Naive thymus-derived CD8-positive, alpha-beta T cell (primary cell): ENCODE measurements at regions not wholly inside any gene's neighbourhood (a gene's known extent, or its start where the extent isn't known, plus 50 kb on each side); places are given as distances from the start of the nearest gene placed in this dataset.

ENCODE experiments used
- ATAC-seq, 2 donors: fragments of 150-1000 bp; cut with Tn5 transposase in 1 of 2; sonication (Bioruptor Pico), chemical (Tn5 transposase) in 1 of 2; 1 replicate in 1 of 2; 2 replicates in 1 of 2; pipeline ENCODE4 v1.10.0; 2021; ENCODE audit warnings: mild to moderate bottlenecking in 2 of 2, moderate library complexity in 2 of 2
- POLR2A ChIA-PET: fragments of 350-600 bp; sonication (Branson Sonifier 250); formaldehyde crosslinking; loops from one replicate; lab custom pipeline; 2021; ENCODE audit warnings: antibody characterized with exemption; lab: Charles Lee
- DNase-seq, 10 donors: peaks; one replicate each; pipeline versions ENCODE4 v3.0.0 to v3.0.0-alpha.2; 2020 to 2022
- H3K27ac Mint-ChIP-seq, 10 donors: one replicate each; pipeline ENCODE4 v1.8.0; 2020 to 2022; ENCODE audit warnings: mild to moderate bottlenecking in 10 of 10, mixed read lengths in 10 of 10, moderate library complexity in 4 of 10, inconsistent platforms in 1 of 10
- H3K27me3 Mint-ChIP-seq, 5 donors: one replicate each; pipeline ENCODE4 v1.8.0; 2021 to 2022; ENCODE audit warnings: mixed read lengths in 5 of 5
- H3K36me3 Mint-ChIP-seq, 3 donors: one replicate each; pipeline ENCODE4 v1.8.0; 2020 to 2022; ENCODE audit warnings: mixed read lengths in 3 of 3, mild to moderate bottlenecking in 2 of 3, inconsistent platforms in 1 of 3
- H3K4me1 Mint-ChIP-seq, 4 donors: one replicate each; pipeline ENCODE4 v1.8.0; 2021 to 2022; ENCODE audit warnings: mixed read lengths in 4 of 4
- H3K4me3 Mint-ChIP-seq, 10 donors: one replicate each; pipeline ENCODE4 v1.8.0; 2020 to 2022; ENCODE audit warnings: mild to moderate bottlenecking in 10 of 10, mixed read lengths in 10 of 10, moderate library complexity in 6 of 10, inconsistent platforms in 1 of 10
- H3K9me3 Mint-ChIP-seq, 9 donors: one replicate each; pipeline ENCODE4 v1.8.0; 2020 to 2022; ENCODE audit warnings: mixed read lengths in 9 of 9, mild to moderate bottlenecking in 3 of 9, inconsistent platforms in 1 of 9, moderate library complexity in 1 of 9

- DNase-seq (no peak), ATAC-seq (no peak)
- peaks cover 0 to 4% (median 2%) of the 10 kb centered on the region in 5 donors for H3K27me3 Mint-ChIP-seq
- H3K9me3 Mint-ChIP-seq: peaks cover 0 to 2% (median 0%) of the 10 kb centered on the region in 9 donors
- peaks cover 0 to 5% (median 4%) of the 10 kb centered on the region in 4 donors for H3K4me1 Mint-ChIP-seq
- peak overlapping the region in 1 of 10 donors; percentile 30 for H3K27ac Mint-ChIP-seq
- H3K36me3 Mint-ChIP-seq: no peaks in the 10 kb centered on the region
- H3K4me3 Mint-ChIP-seq: no peak overlapping the region
- POLR2A ChIA-PET: no interaction called here
Measured at GRCh38 chr6:168369786-168370185, 50.2 kb upstream of the DACT2 start.

- H3K4me3 Mint-ChIP-seq: no peak overlapping the region
- DNase-seq (peak in 9 of 10 donors; percentile 11 to 65 (median 43)), ATAC-seq (peak; percentile 57 to 70)
- POLR2A ChIA-PET: no interaction called here
- no peak overlapping the region for H3K27ac Mint-ChIP-seq
- H3K27me3 Mint-ChIP-seq: peaks cover 0 to 4% (median 2%) of the 10 kb centered on the region in 5 donors
- peaks cover 0 to 2% (median 0%) of the 10 kb centered on the region in 9 donors for H3K9me3 Mint-ChIP-seq
- H3K4me1 Mint-ChIP-seq: peaks cover 0 to 5% (median 4%) of the 10 kb centered on the region in 4 donors
- no peaks in the 10 kb centered on the region for H3K36me3 Mint-ChIP-seq
Measured at GRCh38 chr6:168370310-168370991, 50.9 kb upstream of the DACT2 start.

- POLR2A ChIA-PET: no interaction called here
- no peaks in the 10 kb centered on the region for H3K36me3 Mint-ChIP-seq
- ATAC-seq (no peak), DNase-seq (no peak)
- H3K27me3 Mint-ChIP-seq: peaks cover 0 to 4% (median 2%) of the 10 kb centered on the region in 5 donors
- peaks cover 0 to 2% (median 0%) of the 10 kb centered on the region in 9 donors for H3K9me3 Mint-ChIP-seq
- H3K4me1 Mint-ChIP-seq: peaks cover 0 to 5% (median 4%) of the 10 kb centered on the region in 4 donors
- peak overlapping the region in 1 of 10 donors; percentile 24 for H3K27ac Mint-ChIP-seq
- no peak overlapping the region for H3K4me3 Mint-ChIP-seq
Measured at GRCh38 chr6:168371185-168371584, 51.6 kb upstream of the DACT2 start.

GRCh38 chr6:168371618-168371980 lies 52.0 kb upstream of the DACT2 start:
- no peaks in the 10 kb centered on the region for H3K36me3 Mint-ChIP-seq
- no peak overlapping the region for H3K4me3 Mint-ChIP-seq
- peaks cover 0 to 5% (median 4%) of the 10 kb centered on the region in 4 donors for H3K4me1 Mint-ChIP-seq
- H3K9me3 Mint-ChIP-seq: peaks cover 0 to 1% (median 0%) of the 10 kb centered on the region in 9 donors
- peaks cover 0 to 4% (median 1%) of the 10 kb centered on the region in 5 donors for H3K27me3 Mint-ChIP-seq
- no peak for ATAC-seq
- peak overlapping the region in 2 of 10 donors; percentile 24 to 40 for H3K27ac Mint-ChIP-seq
- POLR2A ChIA-PET: no interaction called here
- DNase-seq: no peak

GRCh38 chr6:168371981-168372711 lies 52.6 kb upstream of the DACT2 start:
- peaks cover 0 to 5% (median 4%) of the 10 kb centered on the region in 4 donors for H3K4me1 Mint-ChIP-seq
- POLR2A ChIA-PET: no interaction called here
- H3K4me3 Mint-ChIP-seq: no peak overlapping the region
- H3K27ac Mint-ChIP-seq: peak overlapping the region in 1 of 10 donors; percentile 11
- DNase-seq (no peak), ATAC-seq (no peak)
- peaks cover 0 to 4% (median 0%) of the 10 kb centered on the region in 5 donors for H3K27me3 Mint-ChIP-seq
- H3K36me3 Mint-ChIP-seq: no peaks in the 10 kb centered on the region
- H3K9me3 Mint-ChIP-seq: no peaks in the 10 kb centered on the region

GRCh38 chr6:168372889-168373288 lies 53.3 kb upstream of the DACT2 start:
- H3K27me3 Mint-ChIP-seq: peaks cover 0 to 4% (median 0%) of the 10 kb centered on the region in 5 donors
- H3K9me3 Mint-ChIP-seq: no peaks in the 10 kb centered on the region
- POLR2A ChIA-PET: no interaction called here
- no peak overlapping the region for H3K4me3 Mint-ChIP-seq
- no peak overlapping the region for H3K27ac Mint-ChIP-seq
- H3K4me1 Mint-ChIP-seq: peaks cover 0 to 5% (median 4%) of the 10 kb centered on the region in 4 donors
- no peaks in the 10 kb centered on the region for H3K36me3 Mint-ChIP-seq
- no peak for DNase-seq
- ATAC-seq: no peak

- POLR2A ChIA-PET: no interaction called here
- Mint-ChIP-seq H3K9me3 (no peaks in the 10 kb centered on the region), H3K27ac (no peak overlapping the region), H3K27me3 (peaks cover 0 to 4% (median 0%) of the 10 kb centered on the region in 5 donors), H3K4me3 (no peak overlapping the region), H3K36me3 (no peaks in the 10 kb centered on the region), H3K4me1 (peaks cover 0 to 5% (median 4%) of the 10 kb centered on the region in 4 donors)
- ATAC-seq: no peak
- no peak for DNase-seq
Measured at GRCh38 chr6:168373389-168373788, 53.8 kb upstream of the DACT2 start.

GRCh38 chr6:168374051-168374502 lies 54.5 kb upstream of the DACT2 start:
- H3K4me3 Mint-ChIP-seq: no peak overlapping the region
- POLR2A ChIA-PET: no interaction called here

GRCh38 chr6:168374541-168375071 lies 55.0 kb upstream of the DACT2 start:
- Mint-ChIP-seq H3K4me3 (no peak overlapping the region), H3K27me3 (peaks cover 0 to 2% (median 0%) of the 10 kb centered on the region in 5 donors), H3K4me1 (peaks cover 0 to 5% (median 4%) of the 10 kb centered on the region in 4 donors), H3K9me3 (peaks cover 0 to 2% (median 0%) of the 10 kb centered on the region in 9 donors), H3K36me3 (no peaks in the 10 kb centered on the region), H3K27ac (peak overlapping the region in 2 of 10 donors; percentile 7 to 14)
- ATAC-seq (no peak), DNase-seq (no peak)
- POLR2A ChIA-PET: no interaction called here

More at GRCh38 chr6:168374051-168374502, 54.5 kb upstream of the DACT2 start:
- Mint-ChIP-seq H3K27ac (no peak overlapping the region), H3K27me3 (peaks cover 0 to 2% (median 0%) of the 10 kb centered on the region in 5 donors), H3K4me1 (peaks cover 0 to 5% (median 4%) of the 10 kb centered on the region in 4 donors), H3K9me3 (no peaks in the 10 kb centered on the region), H3K36me3 (no peaks in the 10 kb centered on the region)
- ATAC-seq (no peak), DNase-seq (no peak)

GRCh38 chr6:168376120-168376519 lies 56.5 kb upstream of the DACT2 start:
- Mint-ChIP-seq H3K27ac (no peak overlapping the region), H3K27me3 (peaks cover 0 to 2% (median 0%) of the 10 kb centered on the region in 5 donors), H3K36me3 (no peaks in the 10 kb centered on the region), H3K4me1 (no peaks in the 10 kb centered on the region), H3K4me3 (no peak overlapping the region), H3K9me3 (peaks cover 0 to 3% (median 0%) of the 10 kb centered on the region in 9 donors)
- DNase-seq: no peak
- ATAC-seq: no peak
- POLR2A ChIA-PET: no interaction called here

- H3K9me3 Mint-ChIP-seq: peaks cover 0 to 3% (median 0%) of the 10 kb centered on the region in 9 donors
- no peaks in the 10 kb centered on the region for H3K36me3 Mint-ChIP-seq
- ATAC-seq: no peak
- no peak overlapping the region for H3K27ac Mint-ChIP-seq
- DNase-seq: no peak
- H3K4me3 Mint-ChIP-seq: no peak overlapping the region
- POLR2A ChIA-PET: no interaction called here
- H3K4me1 Mint-ChIP-seq: no peaks in the 10 kb centered on the region
- H3K27me3 Mint-ChIP-seq: no peaks in the 10 kb centered on the region
Measured at GRCh38 chr6:168376811-168377483, 57.4 kb upstream of the DACT2 start.

GRCh38 chr6:168377484-168377855 lies 57.9 kb upstream of the DACT2 start:
- no peaks in the 10 kb centered on the region for H3K36me3 Mint-ChIP-seq
- H3K4me1 Mint-ChIP-seq: no peaks in the 10 kb centered on the region
- DNase-seq (no peak), ATAC-seq (no peak)
- no peaks in the 10 kb centered on the region for H3K27me3 Mint-ChIP-seq
- no peak overlapping the region for H3K4me3 Mint-ChIP-seq
- H3K9me3 Mint-ChIP-seq: peaks cover 0 to 3% (median 0%) of the 10 kb centered on the region in 9 donors
- H3K27ac Mint-ChIP-seq: no peak overlapping the region
- POLR2A ChIA-PET: no interaction called here
